Left renal cortex interstitium (tissue), 4 donors: ENCODE measurements at regions not wholly inside any gene's neighbourhood (a gene's known extent, or its start where the extent isn't known, plus 50 kb on each side); places are given as distances from the start of the nearest gene placed in this dataset.

Experiments
- DNase-seq, 4 donors: peaks; one replicate each; pipeline ENCODE4 v3.0.0-alpha.2; 2013; ENCODE audit warnings: low read depth in 4 of 4, low spot score in 2 of 4, missing footprints in 1 of 4

- no peak for DNase-seq
Measured at GRCh38 chr5:6806668-6807067, 93.4 kb downstream of the TENT4A start.

DNA sequence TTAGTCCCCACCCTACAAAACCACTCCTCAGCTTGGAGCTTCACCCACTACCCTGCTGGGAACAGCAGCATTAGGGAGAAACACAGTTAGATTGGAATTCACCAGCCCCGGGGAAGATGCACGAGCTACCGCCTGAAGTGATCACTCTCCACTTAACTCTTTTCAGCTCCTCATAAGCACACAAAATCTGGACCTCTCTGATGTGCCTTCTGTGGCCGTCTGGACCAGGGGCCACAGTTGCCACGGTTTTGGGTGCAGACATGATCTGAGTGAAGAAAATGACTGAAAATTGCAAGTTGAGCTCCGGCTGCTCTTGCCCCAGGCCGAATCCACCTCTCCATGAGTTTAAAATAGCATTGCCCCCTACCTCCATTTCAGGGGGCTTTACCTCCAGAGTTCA, 95.2 kb downstream of the TENT4A start:
- DNase-seq: no peak

GRCh38 chr5:6810641-6811405, 97.6 kb downstream of the TENT4A start:
- no peak for DNase-seq

DNA sequence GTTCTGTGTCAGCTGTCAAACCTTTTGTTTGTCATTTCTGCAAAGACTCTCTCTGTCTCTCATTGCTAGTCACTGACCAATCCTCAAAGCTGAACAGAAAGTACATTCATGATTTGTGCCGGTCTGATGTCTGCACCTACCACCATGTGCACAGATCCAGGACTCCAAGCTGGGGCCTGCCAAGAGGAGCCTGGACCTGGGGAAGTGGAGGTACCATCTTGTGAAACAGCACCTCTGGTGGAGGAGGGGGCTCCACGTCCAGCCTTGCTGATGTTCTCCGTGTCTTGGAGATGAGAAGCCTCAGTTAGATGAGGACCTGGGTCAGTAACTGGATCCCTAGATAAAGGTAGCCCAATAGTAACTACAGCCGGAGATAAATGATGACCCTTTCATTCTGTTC, 98.9 kb downstream of the TENT4A start:
- no peak for DNase-seq

- DNase-seq: no peak
Measured at GRCh38 chr5:6812800-6813731, 99.8 kb downstream of the TENT4A start.

DNA sequence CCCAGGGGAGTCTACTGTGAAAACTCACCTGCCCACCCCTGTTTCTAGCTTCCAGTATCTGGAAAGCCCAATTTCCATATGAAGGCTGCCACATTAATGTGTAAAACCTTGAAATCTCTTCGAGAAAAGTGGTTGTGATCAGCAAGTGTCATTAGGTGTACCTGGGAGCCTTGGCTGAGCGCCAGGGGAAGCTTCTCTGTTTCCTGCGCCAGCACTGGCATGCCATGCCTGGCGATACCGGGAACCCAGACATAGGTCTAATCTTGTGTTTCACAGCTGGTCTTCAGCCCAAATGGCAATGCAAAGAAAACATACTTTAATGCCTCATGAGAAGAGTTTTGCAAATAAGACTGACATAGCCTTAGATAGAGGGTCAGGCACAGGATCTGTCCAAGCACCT, 101.6 kb downstream of the TENT4A start:
- DNase-seq: no peak

DNA sequence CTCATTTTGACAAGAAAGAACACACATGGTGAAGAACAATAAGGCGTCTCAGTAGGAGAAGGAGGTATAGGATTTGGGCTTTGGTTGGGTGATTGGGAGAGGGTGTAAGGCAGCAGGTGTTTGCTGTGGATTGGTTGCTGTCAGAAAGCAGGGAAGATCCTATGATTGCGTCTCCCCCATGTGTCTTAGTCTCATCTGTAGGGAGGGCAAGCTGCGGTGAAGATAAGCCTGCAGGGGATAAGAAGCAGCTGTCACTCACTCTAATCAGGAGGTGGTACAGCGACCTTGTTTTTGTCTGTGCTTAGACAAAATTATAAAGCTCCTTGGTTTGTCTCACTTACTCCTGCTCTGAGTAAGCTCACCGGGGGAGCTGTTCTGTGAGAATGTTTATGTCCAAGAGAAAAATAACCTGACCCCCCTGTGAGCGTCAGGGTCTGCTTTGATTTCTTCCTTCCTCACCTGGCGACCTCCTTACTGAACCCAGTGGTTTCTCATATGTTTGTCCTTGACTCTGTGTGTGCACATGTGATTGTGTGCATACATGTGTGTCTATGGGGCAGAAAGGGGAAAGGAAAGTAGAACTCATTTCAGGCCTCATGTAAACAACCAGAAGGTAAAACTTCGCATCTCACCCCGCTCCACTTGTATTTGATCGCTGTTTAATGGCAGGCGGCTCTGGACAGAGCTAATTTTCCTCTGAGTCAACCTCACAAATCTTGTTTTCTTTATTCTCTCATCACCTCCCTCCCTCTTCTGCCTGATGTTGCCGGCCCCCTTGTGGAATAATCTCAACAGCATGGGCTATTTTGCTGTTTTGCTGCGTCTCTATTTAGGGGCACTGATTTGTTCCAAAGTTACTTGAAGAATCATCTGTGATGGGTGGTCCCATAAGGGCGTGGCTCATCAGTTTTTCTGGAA, 105.6 kb downstream of the TENT4A start:
- no peak for DNase-seq

GRCh38 chr5:6819521-6819920, 106.3 kb downstream of the TENT4A start:
- no peak for DNase-seq

GRCh38 chr5:6820851-6821479, 107.7 kb downstream of the TENT4A start:
- no peak for DNase-seq

DNA sequence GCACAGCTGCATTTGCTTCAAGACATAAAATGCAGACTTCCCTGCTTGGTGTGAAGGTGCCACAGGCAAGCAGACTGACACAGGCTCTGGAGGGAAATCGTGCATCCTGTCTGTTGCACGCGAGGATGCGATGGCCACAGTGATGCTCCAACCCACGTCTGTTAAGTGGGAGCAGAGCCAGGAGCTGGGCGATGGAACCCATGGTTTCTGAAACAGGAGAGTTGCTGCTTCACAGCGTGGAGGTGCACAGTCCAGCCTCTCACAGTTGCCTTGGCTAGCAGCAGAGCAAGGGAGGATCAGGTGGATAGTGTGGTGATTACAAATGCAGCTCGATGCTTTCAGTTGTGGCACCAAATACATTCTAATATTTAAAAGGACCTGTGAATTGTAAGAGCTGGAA, 108.8 kb downstream of the TENT4A start:
- no peak for DNase-seq

DNA sequence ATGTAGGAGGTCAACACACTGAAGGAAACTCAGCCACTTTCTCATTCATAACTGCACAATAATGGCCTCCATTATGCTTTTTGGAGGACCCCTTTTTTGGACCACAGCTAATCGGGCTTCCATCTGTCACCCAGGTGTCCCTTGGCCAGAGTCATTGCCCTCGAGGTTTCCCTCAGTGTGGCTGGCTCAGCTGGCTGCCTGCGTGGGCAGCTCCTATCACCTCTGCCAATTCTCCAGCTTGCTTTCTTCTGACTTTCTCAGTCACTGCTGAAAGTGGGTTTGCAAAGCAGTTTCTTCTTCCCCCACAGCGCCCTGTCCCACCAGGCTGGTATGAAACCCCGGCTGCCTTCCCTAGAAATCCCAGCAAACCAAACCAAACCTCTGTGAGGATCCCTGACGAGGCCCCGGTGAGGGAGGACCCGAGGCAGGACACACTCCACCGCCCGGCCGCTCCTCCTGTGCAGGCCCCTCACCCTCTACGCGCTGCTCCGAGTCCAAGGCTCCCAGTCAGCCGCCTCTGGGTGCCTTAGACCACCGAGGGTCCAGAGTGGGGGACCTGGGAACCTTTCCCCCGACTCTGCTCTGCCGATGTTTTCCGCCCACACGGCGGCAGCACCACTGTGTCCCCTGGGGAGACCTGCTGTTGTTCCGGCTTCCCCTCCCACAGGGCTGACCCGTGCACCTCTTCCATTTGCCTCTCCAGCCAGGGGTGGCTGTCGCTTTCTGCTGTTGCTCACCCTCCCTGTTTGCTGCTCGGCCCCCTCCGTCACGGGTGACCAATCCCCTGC, 109.5 kb downstream of the TENT4A start:
- DNase-seq: no peak

DNA sequence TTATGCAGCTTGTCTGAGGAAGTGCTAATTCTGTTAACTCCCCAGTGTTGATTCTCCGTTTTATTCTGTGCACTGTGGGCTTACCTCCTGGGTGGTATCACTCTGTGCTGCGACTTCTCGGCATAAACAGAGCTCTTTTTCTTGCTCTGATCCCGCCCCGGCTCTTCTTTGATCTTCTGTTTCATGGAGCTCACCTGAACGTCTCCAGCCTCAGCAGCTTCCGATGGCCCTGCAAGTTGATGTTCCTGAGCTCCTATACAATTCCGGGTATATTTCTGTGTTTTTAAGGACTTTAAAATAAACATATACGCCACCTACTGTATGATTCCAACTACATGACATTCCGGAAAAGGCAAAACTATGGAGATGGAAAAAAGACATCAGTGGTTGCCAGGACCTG, 110.8 kb downstream of the TENT4A start:
- no peak for DNase-seq

DNA sequence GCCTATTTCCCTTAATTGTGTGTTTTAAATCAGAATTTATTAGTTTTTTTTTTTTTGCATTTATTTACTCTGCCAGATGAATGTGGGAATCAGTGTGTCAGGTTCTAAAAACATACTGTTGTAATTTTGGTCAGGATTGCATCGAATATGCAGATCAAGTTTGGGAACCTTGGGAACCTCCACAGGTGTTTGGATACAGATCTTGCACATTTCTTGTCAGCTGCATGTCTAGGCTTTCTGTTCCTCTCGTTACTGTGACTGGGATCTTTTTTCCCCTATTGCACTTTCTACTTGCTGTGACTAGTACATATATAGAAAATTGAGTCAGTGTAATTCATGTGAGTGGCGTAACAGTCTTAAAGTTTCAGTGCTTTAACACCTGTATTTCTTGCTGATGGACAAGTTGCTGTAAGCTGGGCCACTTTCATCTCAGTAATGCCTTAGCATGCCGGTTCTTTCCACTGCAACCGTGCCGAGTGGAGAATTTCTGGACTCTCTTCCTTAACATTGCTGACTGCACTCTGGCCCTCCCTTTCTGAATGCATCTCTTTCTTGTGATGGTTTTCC, 112.5 kb downstream of the TENT4A start:
- DNase-seq: no peak

DNA sequence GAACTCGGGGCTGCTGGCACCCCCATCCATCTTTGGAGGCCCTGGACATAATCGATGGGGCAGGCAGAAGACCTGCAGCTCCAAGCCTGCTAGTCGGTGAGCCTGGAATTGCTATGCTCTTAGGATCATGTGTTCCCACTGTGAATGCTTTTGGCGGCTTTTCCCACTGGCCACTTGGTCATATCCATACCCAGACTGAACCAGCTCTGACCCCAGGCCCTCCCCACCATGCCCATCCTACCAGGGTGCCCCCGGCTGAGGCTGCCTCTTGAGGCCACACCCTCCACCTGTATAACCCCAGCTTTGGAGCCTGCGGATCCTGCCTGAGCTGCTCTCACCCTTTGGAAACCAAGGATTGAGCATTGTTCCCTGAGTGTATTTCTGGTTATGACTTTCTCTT, 113.5 kb downstream of the TENT4A start:
- no peak for DNase-seq

DNA sequence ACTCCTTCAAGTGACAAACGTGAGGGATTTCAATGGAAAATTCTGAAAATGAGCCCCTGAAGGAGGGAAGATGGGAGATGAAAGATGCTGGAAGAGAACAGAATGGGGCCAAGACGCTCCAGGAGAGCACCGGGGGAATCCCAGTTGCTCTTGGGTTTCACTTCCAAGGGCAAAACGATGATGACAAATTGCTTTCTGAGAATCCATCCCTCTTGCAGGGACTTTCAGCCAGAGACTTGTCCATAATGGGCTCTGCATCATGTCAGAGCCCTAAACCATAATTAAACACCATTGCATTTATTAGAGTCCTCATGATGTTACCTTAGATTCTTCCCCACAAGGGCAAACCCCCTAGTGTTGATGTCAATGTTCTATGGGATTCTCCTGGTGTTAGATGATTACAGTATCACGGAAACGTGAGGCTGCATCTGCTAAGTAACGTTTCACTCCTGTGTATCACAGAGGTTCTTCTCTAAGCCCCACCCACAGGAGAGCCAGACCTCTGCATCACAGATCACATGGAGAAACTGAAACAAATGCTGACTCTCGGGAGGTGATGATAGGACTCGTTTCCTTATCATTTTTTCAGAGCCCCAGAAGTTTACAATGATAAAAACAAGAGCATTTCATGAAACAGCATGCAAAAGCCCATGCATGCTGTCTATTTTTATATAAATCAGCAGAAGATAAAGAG, 114.4 kb downstream of the TENT4A start:
- no peak for DNase-seq

DNA sequence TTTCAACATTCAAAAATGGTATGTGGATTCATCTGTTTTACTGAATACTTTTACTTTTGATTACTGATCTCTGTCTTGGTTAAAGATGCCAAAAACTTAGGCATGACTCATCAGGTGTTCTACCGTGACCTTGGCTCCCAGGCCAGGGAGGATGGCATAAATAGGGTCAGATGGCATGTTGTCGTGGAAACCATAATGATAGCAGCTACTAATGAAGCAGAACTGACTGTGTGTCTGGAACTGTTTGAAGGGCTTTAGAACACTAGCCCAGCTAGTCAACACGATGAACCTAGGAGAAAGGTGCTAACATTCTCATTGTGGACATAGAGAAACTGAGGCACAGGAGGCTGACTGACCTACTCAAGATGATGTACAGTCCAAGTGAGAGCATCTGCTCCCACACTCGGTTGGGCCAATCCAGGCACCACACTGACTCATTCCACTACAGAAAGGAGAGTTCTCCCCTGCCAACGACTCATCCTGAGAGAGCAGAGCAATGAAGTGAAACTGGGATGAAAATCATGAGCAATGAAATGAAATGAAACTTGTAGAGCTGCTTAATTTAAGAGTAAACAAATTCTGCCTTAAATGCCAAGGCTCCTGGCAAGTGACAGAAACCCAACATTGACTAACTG, 116.0 kb downstream of the TENT4A start:
- DNase-seq: no peak

DNA sequence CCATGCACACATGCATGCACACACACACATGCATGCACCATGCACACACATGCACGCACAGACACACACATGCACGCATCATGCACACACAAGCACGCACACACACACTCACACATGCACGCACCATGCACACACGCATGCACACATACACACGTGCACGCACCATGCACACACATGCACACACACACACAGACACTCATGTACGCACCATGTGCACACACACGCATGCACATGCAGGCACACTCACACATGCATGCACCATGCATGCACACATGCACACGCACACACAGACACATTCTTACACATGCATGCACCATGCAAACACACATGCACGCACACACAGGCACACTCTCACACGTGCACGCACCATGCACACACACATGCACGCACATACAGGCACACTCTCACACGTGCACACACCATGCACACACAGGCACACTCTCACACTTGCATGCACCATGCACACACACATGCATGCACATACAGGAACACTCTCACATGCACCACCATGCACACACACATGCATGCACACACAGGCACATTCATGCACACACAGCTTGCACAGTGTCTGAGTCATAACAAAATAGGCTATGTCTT, 117.5 kb downstream of the TENT4A start:
- no peak for DNase-seq
